GM12878 (cell line): ENCODE measurements at regions not wholly inside any gene's neighbourhood (a gene's known extent, or its start where the extent isn't known, plus 50 kb on each side); places are given as distances from the start of the nearest gene placed in this dataset.

Experiments
- BMI1 ChIP-seq: fragments of 450-650 bp; IDR thresholded peaks from 2 replicates; pipeline ENCODE4 v1.6.1; 2016; ENCODE audit warnings: mild to moderate bottlenecking, moderate library complexity, borderline replicate concordance
- CBX5 ChIP-seq: sonication (generic); IDR thresholded peaks from 2 replicates; pipeline ENCODE4 v1.6.1; 2016; ENCODE audit warnings: low read depth, moderate library complexity, mild to moderate bottlenecking, inconsistent platforms
- GATAD2B ChIP-seq: fragments of 450-650 bp; conservative IDR thresholded peaks from 2 replicates; pipeline ENCODE4 v1.6.1; 2017; ENCODE audit warnings: low read depth, mild to moderate bottlenecking, moderate library complexity
- RAD51 ChIP-seq: fragments of 450-650 bp; IDR thresholded peaks from 2 replicates; pipeline ENCODE4 v1.6.1; 2016; ENCODE audit warnings: moderate library complexity, mild to moderate bottlenecking, inconsistent platforms
- SIN3A ChIP-seq: IDR thresholded peaks from 2 replicates; pipeline ENCODE4 v1.6.1; 2012; ENCODE audit warnings: low read depth, low read length, improper control_type of control experiment
- SP1 ChIP-seq: IDR thresholded peaks from one replicate; pipeline ENCODE4 v1.6.1; 2011; ENCODE audit warnings: low read depth, low read length
- TCF7 ChIP-seq: IDR thresholded peaks from 2 replicates; pipeline ENCODE4 v1.6.1; 2014; ENCODE audit warnings: antibody characterized with exemption, borderline replicate concordance
- TF ChIP-seq, protein P1 (sequence below): IDR thresholded peaks from 2 replicates; pipeline ENCODE4 v1.6.1; 2012; ENCODE audit warnings: improper control_type of control experiment, low read depth, low read length; ENCODE audit not compliant: insufficient replicate concordance
- TF ChIP-seq, protein P2 (sequence below): fragments of 450-650 bp; formaldehyde crosslinking; IDR thresholded peaks from 2 replicates; pipeline ENCODE4 v1.5.0; 2022; ENCODE audit warnings: mild to moderate bottlenecking, missing genetic modification characterization

DNA sequence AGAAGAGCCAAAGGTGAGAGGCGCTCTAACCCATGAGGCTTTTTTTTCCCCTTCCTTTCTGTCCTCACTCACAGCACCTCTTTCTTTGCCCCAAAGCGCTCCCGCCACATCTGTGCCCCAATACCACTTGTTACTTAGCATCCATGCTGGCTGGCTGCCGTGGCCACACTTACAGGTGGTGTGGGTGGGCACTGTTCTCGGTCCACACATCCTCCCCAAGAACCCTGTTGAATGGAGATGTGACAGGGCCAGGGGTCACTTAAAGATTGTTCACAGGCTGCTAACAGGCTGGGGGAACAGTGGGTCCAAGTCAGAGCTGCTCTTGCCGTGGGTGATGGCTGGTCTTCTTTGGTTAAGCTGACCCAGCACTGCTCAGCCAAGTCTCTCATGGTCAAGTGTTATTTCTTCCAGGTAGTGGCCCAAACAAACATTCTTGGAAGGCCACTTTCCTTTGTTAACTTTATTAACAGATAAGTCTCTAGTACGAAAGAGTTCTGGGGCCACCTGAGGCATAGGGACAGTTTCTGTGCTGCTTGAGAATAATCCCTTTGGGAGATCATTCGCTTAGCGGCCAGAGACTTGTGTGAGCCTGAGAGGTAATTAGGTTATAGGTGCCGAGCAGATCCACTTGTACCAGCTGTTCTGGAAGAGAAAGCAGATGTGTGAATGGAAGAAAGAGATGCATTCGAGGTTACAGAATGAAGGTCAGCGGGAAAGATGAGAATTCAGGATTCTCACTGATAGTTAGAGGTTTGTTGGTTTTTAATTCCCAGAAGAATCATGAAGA, 62.6 kb upstream of the IRF2BP2 start (continued):
- TF ChIP-seq, protein P1, sequence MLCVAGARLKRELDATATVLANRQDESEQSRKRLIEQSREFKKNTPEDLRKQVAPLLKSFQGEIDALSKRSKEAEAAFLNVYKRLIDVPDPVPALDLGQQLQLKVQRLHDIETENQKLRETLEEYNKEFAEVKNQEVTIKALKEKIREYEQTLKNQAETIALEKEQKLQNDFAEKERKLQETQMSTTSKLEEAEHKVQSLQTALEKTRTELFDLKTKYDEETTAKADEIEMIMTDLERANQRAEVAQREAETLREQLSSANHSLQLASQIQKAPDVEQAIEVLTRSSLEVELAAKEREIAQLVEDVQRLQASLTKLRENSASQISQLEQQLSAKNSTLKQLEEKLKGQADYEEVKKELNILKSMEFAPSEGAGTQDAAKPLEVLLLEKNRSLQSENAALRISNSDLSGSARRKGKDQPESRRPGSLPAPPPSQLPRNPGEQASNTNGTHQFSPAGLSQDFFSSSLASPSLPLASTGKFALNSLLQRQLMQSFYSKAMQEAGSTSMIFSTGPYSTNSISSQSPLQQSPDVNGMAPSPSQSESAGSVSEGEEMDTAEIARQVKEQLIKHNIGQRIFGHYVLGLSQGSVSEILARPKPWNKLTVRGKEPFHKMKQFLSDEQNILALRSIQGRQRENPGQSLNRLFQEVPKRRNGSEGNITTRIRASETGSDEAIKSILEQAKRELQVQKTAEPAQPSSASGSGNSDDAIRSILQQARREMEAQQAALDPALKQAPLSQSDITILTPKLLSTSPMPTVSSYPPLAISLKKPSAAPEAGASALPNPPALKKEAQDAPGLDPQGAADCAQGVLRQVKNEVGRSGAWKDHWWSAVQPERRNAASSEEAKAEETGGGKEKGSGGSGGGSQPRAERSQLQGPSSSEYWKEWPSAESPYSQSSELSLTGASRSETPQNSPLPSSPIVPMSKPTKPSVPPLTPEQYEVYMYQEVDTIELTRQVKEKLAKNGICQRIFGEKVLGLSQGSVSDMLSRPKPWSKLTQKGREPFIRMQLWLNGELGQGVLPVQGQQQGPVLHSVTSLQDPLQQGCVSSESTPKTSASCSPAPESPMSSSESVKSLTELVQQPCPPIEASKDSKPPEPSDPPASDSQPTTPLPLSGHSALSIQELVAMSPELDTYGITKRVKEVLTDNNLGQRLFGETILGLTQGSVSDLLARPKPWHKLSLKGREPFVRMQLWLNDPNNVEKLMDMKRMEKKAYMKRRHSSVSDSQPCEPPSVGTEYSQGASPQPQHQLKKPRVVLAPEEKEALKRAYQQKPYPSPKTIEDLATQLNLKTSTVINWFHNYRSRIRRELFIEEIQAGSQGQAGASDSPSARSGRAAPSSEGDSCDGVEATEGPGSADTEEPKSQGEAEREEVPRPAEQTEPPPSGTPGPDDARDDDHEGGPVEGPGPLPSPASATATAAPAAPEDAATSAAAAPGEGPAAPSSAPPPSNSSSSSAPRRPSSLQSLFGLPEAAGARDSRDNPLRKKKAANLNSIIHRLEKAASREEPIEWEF = no peak
- TF ChIP-seq SP1 (no peak), SIN3A (no peak), RAD51 (no peak), BMI1 (no peak), GATAD2B (no peak), CBX5 (no peak), TCF7 (no peak)
- TF ChIP-seq, protein P2, sequence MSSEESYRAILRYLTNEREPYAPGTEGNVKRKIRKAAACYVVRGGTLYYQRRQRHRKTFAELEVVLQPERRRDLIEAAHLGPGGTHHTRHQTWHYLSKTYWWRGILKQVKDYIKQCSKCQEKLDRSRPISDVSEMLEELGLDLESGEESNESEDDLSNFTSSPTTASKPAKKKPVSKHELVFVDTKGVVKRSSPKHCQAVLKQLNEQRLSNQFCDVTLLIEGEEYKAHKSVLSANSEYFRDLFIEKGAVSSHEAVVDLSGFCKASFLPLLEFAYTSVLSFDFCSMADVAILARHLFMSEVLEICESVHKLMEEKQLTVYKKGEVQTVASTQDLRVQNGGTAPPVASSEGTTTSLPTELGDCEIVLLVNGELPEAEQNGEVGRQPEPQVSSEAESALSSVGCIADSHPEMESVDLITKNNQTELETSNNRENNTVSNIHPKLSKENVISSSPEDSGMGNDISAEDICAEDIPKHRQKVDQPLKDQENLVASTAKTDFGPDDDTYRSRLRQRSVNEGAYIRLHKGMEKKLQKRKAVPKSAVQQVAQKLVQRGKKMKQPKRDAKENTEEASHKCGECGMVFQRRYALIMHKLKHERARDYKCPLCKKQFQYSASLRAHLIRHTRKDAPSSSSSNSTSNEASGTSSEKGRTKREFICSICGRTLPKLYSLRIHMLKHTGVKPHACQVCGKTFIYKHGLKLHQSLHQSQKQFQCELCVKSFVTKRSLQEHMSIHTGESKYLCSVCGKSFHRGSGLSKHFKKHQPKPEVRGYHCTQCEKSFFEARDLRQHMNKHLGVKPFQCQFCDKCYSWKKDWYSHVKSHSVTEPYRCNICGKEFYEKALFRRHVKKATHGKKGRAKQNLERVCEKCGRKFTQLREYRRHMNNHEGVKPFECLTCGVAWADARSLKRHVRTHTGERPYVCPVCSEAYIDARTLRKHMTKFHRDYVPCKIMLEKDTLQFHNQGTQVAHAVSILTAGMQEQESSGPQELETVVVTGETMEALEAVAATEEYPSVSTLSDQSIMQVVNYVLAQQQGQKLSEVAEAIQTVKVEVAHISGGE (CRISPR knock-in tag) = no peak
- TF ChIP-seq, all 136 proteins: peak for 0
